NCI-H128 (cell line): ENCODE measurements at regions not wholly inside any gene's neighbourhood (a gene's known extent, or its start where the extent isn't known, plus 50 kb on each side); places are given as distances from the start of the nearest gene placed in this dataset.

ENCODE experiments used
- DNase-seq: peaks from one replicate; lab custom pipeline; 2025; ENCODE audit not compliant: unreplicated experiment; lab: John Stamatoyannopoulos, UW

GRCh38 chr21:25334046-25334730 is 273.1 kb downstream of the MRPL39 start:
- DNase-seq: no peak

- DNase-seq: no peak
Measured at GRCh38 chr21:25331286-25331685, 276.0 kb downstream of the MRPL39 start.

- no peak for DNase-seq
Measured at GRCh38 chr21:25330266-25330665, 277.0 kb downstream of the MRPL39 start.

GRCh38 chr21:25329227-25329825 is 278.0 kb downstream of the MRPL39 start:
- DNase-seq: no peak

GRCh38 chr21:25328736-25329135 is 278.5 kb downstream of the MRPL39 start:
- DNase-seq: no peak

- no peak for DNase-seq
Measured at GRCh38 chr21:25326181-25326580, 281.1 kb downstream of the MRPL39 start.

- DNase-seq: no peak
Measured at GRCh38 chr21:25324666-25325065, 282.6 kb downstream of the MRPL39 start.

- no peak for DNase-seq
Measured at GRCh38 chr21:25323356-25323949, 283.8 kb downstream of the MRPL39 start.

GRCh38 chr21:25314247-25314646 is 293.0 kb downstream of the MRPL39 start:
- DNase-seq: no peak

- DNase-seq: no peak
Measured at GRCh38 chr21:25313829-25314228, 293.5 kb downstream of the MRPL39 start.

- DNase-seq: no peak
Measured at GRCh38 chr21:25307489-25307888, 299.8 kb downstream of the MRPL39 start.

- no peak for DNase-seq
Measured at GRCh38 chr21:25304611-25305010, 302.7 kb downstream of the MRPL39 start.

- no peak for DNase-seq
Measured at GRCh38 chr21:25300632-25301031, 306.6 kb downstream of the MRPL39 start.

- no peak for DNase-seq
Measured at GRCh38 chr21:25298512-25299491, 308.5 kb downstream of the MRPL39 start.

GRCh38 chr21:25297117-25297516 is 310.2 kb downstream of the MRPL39 start:
- no peak for DNase-seq

GRCh38 chr21:25296252-25296651 is 311.0 kb downstream of the MRPL39 start:
- no peak for DNase-seq

GRCh38 chr21:25292396-25292795 is 314.9 kb downstream of the MRPL39 start:
- DNase-seq: no peak

GRCh38 chr21:25283720-25284119 is 323.6 kb downstream of the MRPL39 start:
- no peak for DNase-seq

- no peak for DNase-seq
Measured at GRCh38 chr21:25281134-25281533, 326.1 kb downstream of the MRPL39 start.

- DNase-seq: no peak
Measured at GRCh38 chr21:25280061-25280460, 327.2 kb downstream of the MRPL39 start.

- DNase-seq: no peak
Measured at GRCh38 chr21:25273959-25274358, 333.3 kb downstream of the MRPL39 start.
